OCI-LY7 (cell line): ENCODE measurements at regions not wholly inside any gene's neighbourhood (a gene's known extent, or its start where the extent isn't known, plus 50 kb on each side); places are given as distances from the start of the nearest gene placed in this dataset.

Experiments used
- BruUV-seq: library from RNA; stranded (reverse); fragments of 400-500 nt; replicated peaks from 2 replicates; lab custom pipeline; 2021; lab: Mats Ljungman, UMichigan
- CTCF ChIA-PET: fragments of 300-600 bp; sonication (Branson Sonifier 250); formaldehyde crosslinking; loops from one replicate; lab custom pipeline; 2022; ENCODE audit warnings: antibody characterized with exemption; ENCODE audit not compliant: unreplicated experiment; lab: Charles Lee
- POLR2A ChIA-PET: fragments of 300-600 bp; sonication (Branson Sonifier 250); formaldehyde crosslinking; loops from one replicate; lab custom pipeline; 2022; ENCODE audit warnings: antibody characterized with exemption; lab: Charles Lee
- DNase-seq: peaks from one replicate; pipeline ENCODE4 v3.0.0-alpha.2; 2015; ENCODE audit warnings: low spot score
- H2AFZ ChIP-seq: fragments of 200-600 bp; sonication (generic), shearing (Covaris generic); 2 replicates; pipeline ENCODE4 v1.6.1; 2014; ENCODE audit warnings: mild to moderate bottlenecking, antibody characterized with exemption, low read length, moderate library complexity
- H3K27ac ChIP-seq: fragments of 200-600 bp; sonication (generic); 2 replicates; pipeline ENCODE4 v1.5.1; 2014; ENCODE audit warnings: mixed run types, low read depth, mild to moderate bottlenecking, moderate library complexity, low read length, inconsistent platforms; ENCODE audit not compliant: poor library complexity, severe bottlenecking
- H3K36me3 ChIP-seq: fragments of 200-600 bp; sonication (generic); 2 replicates; pipeline ENCODE4 v1.6.1; 2014; ENCODE audit warnings: mild to moderate bottlenecking, antibody characterized with exemption, low read length, moderate library complexity, mixed read lengths; ENCODE audit not compliant: insufficient read depth
- H3K4me1 ChIP-seq: fragments of 200-600 bp; sonication (generic); 2 replicates; pipeline ENCODE4 v1.5.1; 2014; ENCODE audit warnings: mild to moderate bottlenecking, low read length; ENCODE audit not compliant: insufficient read depth, poor library complexity, severe bottlenecking
- H3K4me2 ChIP-seq: fragments of 200-600 bp; sonication (generic); 2 replicates; pipeline ENCODE4 v1.6.1; 2014; ENCODE audit warnings: mild to moderate bottlenecking, low read length
- H3K4me3 ChIP-seq: fragments of 200-600 bp; sonication (generic); 2 replicates; pipeline ENCODE4 v1.5.1; 2014; ENCODE audit warnings: mild to moderate bottlenecking, low read depth, low read length; ENCODE audit not compliant: poor library complexity, severe bottlenecking
- H3K79me2 ChIP-seq: fragments of 200-600 bp; sonication (generic); 2 replicates; pipeline ENCODE4 v1.6.1; 2016; ENCODE audit warnings: low read depth, mild to moderate bottlenecking, low read length, moderate library complexity, mixed read lengths; ENCODE audit not compliant: insufficient read depth
- H3K9me2 ChIP-seq: fragments of 200-600 bp; sonication (generic); 2 replicates; pipeline ENCODE4 v1.6.1; 2016; ENCODE audit warnings: mild to moderate bottlenecking, low read length, mixed read lengths; ENCODE audit not compliant: insufficient read depth
- H3K9me3 ChIP-seq: fragments of 200-600 bp; sonication (generic); 2 replicates; pipeline ENCODE4 v1.6.1; 2014; ENCODE audit warnings: mild to moderate bottlenecking, mixed run types, low read length, mixed read lengths
- H4K20me1 ChIP-seq: fragments of 200-600 bp; sonication (generic); 2 replicates; pipeline ENCODE4 v1.6.1; 2014; ENCODE audit warnings: mild to moderate bottlenecking, antibody characterized with exemption, low read length, moderate library complexity, mixed read lengths; ENCODE audit not compliant: insufficient read depth
- CTCF ChIP-seq: fragments of 200-600 bp; sonication (generic); conservative IDR thresholded peaks from 2 replicates; pipeline ENCODE4 v1.5.1; 2014; ENCODE audit warnings: mild to moderate bottlenecking, antibody characterized with exemption, low read length, moderate library complexity, mixed read lengths
- EZH2phosphoT487 ChIP-seq: fragments of 200-600 bp; sonication (generic); IDR thresholded peaks from 2 replicates; pipeline ENCODE4 v1.6.1; 2018; ENCODE audit warnings: low read depth, borderline replicate concordance, mild to moderate bottlenecking, mixed run types, antibody characterized with exemption, low read length, moderate library complexity, mixed read lengths
- intact Hi-C: fragments of 100-400 bp; cut with micrococcal nuclease; formaldehyde crosslinking; loops from one replicate; pipeline ENCODE4 v1.10.0; 2022; ENCODE audit not compliant: unreplicated experiment

- CTCF ChIA-PET = no interaction called here
- POLR2A ChIA-PET = no interaction called here
- intact Hi-C loops = no loop called here
Measured at GRCh38 chr14:44404036-44404435, 103.0 kb downstream of the FSCB start.

GRCh38 chr14:44403193-44403592, 103.9 kb downstream of the FSCB start:
- no peak overlapping the region for H3K27ac ChIP-seq
- no peak for DNase-seq
- no peaks in the 10 kb centered on the region for H4K20me1 ChIP-seq
- no TSS peak for BruUV-seq
- TF ChIP-seq EZH2phosphoT487 (no peak), CTCF (no peak)
- H3K9me3 ChIP-seq = no peaks in the 10 kb centered on the region
- intact Hi-C loops = no loop called here
- ChIA-PET CTCF (no interaction called here), POLR2A (no interaction called here)
- no peaks in the 10 kb centered on the region for H3K9me2 ChIP-seq
- no peaks in the 10 kb centered on the region for H3K79me2 ChIP-seq
- H3K36me3 ChIP-seq = no peaks in the 10 kb centered on the region
- H3K4me3 ChIP-seq = no peak overlapping the region
- no peak overlapping the region for H3K4me2 ChIP-seq
- no peaks in the 10 kb centered on the region for H3K4me1 ChIP-seq
- no peak overlapping the region for H2AFZ ChIP-seq

More at GRCh38 chr14:44404036-44404435, 103.0 kb downstream of the FSCB start:
- TF ChIP-seq CTCF (no peak), EZH2phosphoT487 (no peak)
- Histone ChIP-seq H3K4me2 (no peak overlapping the region), H3K4me3 (no peak overlapping the region), H3K79me2 (no peaks in the 10 kb centered on the region), H4K20me1 (no peaks in the 10 kb centered on the region), H3K36me3 (no peaks in the 10 kb centered on the region), H3K4me1 (no peaks in the 10 kb centered on the region), H3K27ac (no peak overlapping the region), H3K9me3 (no peaks in the 10 kb centered on the region), H2AFZ (no peak overlapping the region), H3K9me2 (no peaks in the 10 kb centered on the region)
- no TSS peak for BruUV-seq
- no peak for DNase-seq

GRCh38 chr14:44396226-44396625, 110.9 kb downstream of the FSCB start:
- no peak for TF ChIP-seq EZH2phosphoT487
- no peak for TF ChIP-seq CTCF
- ChIA-PET CTCF (interaction anchor here (0.6 kb wide), 1 partner anchor 65 kb away, joined by 6 read pairs; no protein-coding TSS in a partner anchor), POLR2A (no interaction called here)
- no peak overlapping the region for H3K4me2 ChIP-seq
- H3K4me1 ChIP-seq = no peaks in the 10 kb centered on the region
- intact Hi-C loops = no loop called here
- H4K20me1 ChIP-seq = no peaks in the 10 kb centered on the region
- H3K9me2 ChIP-seq = no peaks in the 10 kb centered on the region
- no peak for DNase-seq
- no TSS peak for BruUV-seq
- no peaks in the 10 kb centered on the region for H3K9me3 ChIP-seq
- H3K4me3 ChIP-seq = no peak overlapping the region
- no peak overlapping the region for H2AFZ ChIP-seq
- H3K27ac ChIP-seq = no peak overlapping the region
- no peaks in the 10 kb centered on the region for H3K79me2 ChIP-seq
- H3K36me3 ChIP-seq = no peaks in the 10 kb centered on the region
